GM21717 (cell line): ENCODE measurements at regions not wholly inside any gene's neighbourhood (a gene's known extent, or its start where the extent isn't known, plus 50 kb on each side); places are given as distances from the start of the nearest gene placed in this dataset.

Source experiments
- ATAC-seq: cut with Tn5 transposase; IDR thresholded peaks from one replicate; pipeline ENCODE4 v1.9.1; 2021; ENCODE audit warnings: mild to moderate bottlenecking, moderate library complexity; ENCODE audit not compliant: unreplicated experiment

DNA sequence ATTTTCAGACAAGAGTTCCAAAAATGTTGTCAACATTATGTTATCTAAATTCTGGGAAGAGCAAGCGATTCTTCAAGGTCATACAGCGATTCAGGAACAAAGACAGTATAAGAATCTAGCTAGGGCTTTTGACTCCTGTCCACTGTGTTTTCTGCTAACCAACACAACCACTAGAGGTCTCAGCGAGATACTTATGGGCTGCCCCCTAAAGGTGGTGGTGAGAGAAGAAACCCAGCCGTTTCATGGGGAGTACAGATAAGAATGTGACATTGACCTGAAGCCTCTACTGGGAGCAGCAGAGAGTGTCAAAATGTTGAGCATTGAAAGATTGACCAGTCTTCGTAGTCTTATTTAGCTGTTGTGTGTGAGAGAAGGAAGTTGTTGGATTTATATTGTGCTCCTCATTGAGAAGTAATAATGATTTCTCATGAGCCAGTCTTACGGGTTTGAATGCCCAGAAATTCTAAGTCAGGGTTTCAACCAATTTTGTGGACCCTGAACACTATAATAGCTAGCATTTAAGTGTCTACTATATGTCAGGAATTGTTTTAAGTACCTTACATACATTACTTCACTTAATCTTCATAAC is 168.3 kb downstream of the SPRY1 start:
- peak; percentile 100 for ATAC-seq

DNA sequence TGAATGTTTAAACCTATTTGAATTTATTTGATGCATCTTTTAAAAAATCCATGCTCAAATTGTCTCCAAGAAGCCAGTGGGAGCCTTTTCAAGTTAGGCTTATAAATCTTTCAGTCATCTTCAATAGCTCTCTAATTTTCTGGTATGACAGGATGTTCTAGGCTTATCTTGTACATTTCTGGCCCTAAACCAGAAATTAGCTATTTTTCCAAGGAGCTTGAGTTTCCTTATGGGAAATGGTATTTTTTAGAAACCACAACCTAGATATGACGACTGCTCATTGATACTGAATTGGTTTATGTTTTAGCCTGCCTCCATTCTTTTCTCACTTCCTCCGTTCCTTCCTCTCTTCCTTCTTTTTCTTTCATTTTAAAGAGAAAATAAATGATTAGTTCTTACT is 172.3 kb downstream of the SPRY1 start:
- no peak for ATAC-seq

DNA sequence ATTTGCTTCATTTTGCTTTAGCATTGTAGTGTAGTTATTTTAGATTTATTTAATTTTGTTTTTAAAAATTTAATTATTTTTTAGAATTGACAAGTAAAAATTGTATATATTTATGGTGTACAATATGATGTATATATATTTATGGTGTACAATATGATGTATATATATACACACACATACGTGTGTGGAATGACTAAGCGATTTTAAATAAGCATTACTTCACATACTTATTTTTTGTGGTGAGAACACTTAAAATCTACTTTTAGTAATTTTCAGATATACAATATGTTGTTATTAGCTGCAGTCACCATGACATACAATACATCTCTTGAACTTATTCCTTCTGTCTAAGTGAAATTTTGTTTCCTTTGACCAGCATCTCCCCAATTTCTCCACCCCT is 172.9 kb downstream of the SPRY1 start:
- ATAC-seq = no peak

DNA sequence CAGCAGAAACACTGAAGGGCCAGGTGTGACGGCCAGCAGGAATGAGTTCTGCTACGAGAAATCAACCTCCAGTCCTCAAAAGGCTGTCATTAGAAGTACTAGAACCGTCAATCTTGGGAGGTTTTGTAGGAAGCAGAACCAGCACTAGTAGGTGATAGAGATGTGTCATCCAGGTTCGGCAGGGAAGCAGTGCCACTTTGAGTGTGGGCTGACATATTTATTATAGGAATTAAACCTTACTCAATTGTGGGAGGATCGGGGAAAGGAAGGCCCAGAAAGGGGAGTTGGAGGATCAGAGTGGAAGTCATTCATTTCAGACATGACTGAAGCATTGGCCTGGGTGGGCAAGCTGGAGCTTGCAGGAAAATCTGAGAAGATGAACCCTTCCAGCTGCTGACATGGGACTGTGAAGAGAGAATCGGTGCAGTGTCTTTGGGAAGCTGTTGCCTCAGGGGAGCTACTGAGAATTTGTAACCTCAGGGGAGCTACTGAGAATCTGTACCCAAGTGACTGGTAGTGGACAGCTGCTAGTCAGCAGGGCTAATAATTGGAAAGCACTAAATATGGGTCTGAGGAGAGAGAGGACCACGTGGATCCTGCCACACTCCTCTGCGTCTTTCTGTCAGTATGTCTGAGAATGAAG is 177.4 kb downstream of the SPRY1 start:
- ATAC-seq = no peak

DNA sequence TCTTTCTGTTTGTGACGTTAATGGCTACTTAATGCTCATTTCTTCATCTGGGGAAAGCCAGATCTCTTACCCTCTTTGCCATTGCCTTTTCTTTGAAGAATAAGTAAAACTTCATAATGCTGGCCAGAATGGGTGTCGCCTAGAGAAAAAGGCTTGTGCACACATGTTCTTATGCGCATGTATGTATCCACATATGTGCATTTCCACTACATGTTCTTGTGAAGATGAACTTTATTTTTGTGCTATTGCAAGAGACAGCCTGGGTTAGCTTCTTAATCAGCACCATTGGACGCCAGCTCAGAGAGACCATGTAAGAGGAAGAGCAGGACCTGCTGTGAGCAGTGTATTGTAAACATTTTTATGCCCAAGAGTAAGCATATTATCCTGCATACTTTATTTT is 178.7 kb downstream of the SPRY1 start:
- ATAC-seq = no peak

DNA sequence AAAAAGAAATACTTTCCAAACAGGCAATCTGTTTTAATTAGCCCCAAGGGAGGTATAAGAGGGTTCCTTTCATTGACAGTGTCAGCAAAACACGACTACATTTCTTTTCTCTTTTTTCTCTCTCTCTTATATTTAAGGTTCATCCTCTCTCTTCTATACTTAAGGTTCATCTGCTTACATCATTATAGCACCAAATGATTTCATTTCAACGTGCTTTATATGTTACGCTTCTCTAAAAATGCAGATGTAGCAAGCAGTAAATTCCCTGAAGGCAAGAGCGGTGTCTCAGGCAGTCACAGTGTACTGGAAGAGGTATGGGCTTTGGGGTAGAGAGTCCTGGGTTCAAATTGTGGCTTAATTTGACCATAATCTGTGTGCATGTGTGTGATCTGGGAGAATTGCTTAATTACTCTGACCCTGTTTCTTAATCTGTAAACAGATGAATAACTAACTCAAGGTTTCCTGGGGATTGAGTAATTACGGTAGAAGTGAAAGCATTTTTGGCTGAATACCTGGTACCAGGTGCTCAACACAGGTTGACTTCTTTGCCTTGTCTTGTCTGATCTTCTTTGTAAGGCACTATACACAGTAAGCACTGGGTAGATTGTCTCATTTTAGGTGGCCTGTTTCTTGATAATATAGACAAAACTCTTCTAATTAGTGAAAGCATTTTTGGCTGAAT is 180.8 kb downstream of the SPRY1 start:
- no peak for ATAC-seq

DNA sequence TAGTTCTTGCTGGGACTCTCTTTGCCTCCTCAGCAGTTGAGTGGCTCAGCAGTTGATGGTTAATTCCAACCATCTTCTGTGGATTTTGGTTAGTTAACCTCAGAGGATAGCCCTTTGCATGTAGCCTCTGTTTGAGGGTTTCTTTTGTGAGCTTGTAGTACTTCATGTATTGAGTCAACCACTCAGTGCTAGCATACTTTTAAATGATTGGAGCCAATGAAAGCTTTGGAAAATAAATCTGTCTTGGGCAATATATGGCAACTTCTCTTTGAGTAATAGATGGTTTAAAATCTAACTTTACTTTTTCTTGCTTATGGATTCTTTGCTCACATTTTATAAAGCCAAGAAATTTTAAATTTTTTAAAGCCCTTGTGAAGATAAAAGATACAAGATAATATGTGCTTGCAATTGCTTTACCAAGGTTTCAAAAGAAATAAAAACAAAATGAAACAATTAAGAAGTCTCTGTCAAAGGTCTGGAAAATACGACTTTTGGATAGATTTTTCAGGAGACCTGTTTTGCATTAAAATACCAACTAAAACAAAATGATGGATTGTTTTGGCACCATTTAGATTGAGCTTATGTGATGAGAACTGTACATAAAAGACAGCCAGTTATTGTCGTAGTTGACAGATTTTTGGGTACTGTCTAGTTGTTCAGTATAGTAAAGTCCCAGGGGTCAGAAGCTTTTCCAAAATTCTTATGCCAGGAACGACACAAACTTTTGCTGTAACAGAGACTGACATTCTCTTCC is 181.9 kb downstream of the SPRY1 start:
- ATAC-seq = no peak

DNA sequence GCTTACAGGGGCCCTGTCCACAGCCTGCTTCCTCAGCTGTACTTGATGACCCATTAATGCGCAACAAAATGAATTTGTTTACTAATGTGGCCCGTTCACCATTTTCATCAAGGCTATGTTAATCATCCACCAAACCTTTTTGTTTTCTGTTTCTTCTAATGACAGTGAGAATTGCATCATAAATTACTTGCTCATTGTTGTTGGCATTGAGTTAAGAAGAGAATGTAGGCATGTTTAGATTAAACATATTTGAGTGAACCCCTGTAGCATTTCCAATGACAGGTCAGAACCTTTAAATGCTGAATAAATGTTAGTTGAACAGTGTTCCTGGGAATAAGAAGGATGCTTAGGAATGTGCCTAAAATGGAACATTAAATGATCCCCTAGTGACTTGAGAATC is 183.4 kb downstream of the SPRY1 start:
- ATAC-seq = no peak

DNA sequence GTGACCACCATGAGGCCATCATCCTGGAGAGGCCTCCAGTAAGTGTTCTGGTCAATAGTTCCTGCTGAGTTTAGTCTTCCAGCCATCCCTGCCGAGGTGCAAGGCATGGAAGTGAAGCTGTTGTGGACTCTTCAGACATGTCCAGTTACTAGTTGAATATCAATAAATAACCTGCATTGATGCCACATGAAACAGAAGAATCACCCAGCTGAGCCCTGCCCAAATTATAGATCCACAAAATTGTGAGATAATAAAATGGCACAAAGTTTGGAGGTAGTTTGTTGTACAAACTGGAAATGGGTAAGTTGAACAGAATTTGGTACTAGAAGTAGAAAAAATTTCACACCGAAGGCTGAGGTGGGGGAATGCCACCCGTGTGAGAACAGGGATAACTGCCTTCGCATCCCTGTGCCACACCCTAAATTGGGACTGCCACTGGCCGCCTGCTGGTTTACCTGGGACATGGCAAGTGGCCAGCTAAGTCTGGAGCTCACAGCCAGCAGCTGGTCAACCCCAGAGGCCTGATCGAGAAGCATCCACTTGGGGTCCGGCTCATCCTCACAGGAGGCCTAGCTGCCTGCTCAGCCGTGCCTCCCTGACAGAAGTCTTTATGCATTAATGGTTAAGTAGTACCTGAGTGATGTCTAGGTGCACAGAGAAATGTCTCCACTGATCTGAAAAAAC is 184.5 kb downstream of the SPRY1 start:
- no peak for ATAC-seq

DNA sequence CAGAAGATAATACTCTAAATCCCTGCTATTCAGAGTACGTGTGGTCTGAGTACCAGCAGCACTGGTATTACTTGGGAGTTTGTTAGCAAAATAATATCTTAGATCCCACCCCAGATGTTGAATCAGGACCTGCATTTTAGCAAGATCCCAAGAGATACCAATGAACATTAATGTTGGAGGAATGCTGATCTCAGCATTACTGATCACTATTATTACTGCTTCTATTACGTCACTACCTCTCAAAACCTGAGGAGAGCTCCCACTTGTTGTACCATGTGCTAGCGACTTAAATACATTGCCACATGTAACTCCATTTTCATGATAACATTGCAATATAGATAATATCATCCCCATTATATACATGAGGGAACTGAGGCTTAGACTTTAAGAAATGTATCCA is 185.2 kb downstream of the SPRY1 start:
- no peak for ATAC-seq

DNA sequence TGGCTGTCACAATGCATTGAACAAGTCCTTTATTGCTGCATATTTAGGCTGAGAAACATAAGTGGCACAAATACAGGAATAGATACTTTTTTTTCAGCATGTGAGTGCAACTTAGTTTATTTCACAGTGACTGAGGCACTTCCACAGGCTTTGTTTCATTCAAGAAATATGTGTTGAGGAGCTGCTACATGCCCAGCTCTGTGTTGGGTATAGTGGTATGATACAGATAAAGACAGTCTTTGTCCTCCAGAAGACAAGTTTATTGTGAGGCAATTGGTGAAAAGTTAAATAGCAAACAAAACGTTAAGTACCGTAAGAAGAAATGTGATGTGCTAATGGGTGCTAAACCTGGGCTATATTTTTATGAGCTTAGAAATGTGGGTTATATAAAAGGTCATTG is 186.4 kb downstream of the SPRY1 start:
- ATAC-seq = no peak

DNA sequence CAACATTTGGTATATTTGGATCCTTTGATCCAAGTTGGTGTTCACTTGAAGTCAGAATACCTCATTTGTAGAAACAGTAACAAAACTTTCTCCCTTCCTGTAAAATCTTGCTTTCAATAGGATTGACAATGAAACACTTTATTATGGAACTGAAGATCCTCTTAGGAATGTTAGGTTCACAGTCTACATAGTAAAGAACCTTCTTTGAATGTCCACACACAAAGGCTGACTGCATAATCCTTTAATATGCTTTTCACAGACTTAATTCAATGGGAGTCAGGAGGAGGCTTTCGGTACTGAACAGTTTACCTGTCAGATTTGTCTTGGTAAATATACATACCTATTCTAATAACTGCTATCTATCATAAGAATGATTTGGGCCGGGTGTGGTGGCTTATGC is 188.5 kb downstream of the SPRY1 start:
- ATAC-seq = no peak

DNA sequence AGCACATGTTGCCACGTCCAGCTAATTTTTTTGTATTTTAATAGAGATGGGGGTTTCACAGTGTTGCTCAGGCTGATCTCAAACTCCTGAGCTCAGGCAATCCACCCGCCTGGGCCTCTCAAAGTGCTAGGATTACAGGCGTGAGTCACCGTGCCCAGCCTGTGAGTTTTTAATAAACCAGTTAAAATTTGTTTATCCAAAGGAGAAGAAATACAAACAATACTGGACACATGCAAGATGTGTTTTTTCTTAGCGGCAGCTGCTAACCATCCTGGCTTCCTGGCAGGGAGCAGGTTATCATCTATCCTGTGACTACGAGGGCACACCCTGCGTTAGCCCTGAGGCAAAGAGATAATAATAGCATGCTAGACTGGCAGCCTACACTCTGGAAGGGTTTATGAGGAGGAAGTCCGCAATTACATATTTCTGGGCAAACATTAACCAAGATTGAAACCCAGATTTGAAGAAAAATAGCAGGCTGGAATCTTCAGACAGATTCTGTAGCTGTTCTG is 191.4 kb downstream of the SPRY1 start:
- ATAC-seq = no peak

DNA sequence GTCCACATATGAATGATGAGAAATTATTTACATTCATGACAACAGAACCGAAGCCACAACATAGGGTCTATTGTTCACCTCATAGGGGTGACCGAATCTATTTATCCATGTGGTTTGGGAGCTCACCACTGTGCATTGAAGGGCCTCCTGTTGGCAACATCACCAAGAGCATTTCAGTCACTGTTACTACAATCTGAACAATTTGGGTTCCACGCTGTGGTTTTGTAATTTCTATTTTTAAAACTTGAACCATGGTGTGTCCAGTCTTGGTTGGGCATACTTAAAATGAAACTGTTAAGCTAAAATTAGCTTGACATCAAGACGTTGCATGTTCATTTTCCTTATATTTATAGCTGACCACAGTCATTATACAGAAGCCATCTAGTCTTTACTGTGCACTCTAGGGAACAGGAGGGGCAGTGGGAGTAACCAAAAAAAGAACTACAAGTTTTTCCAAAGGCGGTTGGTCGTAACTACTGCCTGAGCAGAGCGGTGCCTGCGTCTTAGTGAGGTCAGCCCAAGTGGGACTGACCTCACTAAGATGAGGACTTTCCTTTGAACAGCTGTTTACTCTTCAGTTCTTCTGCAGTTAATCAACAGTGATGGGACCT is 192.1 kb downstream of the SPRY1 start:
- ATAC-seq = peak; percentile 71

DNA sequence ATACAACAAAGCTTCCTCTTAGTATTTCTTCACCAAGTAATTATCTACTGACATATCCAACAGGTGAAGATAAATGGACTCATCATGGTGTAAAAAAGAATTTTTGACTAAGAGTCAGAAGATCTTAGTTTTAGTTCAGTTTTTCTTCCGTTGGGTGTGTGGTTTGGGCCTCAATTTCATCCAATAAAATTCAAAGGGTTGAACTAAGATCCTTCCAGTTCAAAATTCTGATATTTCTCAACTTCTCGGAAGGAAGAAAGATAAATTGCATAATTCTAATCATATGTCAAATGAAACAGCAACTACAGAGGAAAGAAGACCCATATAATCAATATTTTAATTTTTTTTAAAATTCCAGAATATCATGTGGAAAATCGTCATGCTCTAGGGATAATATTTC is 192.7 kb downstream of the SPRY1 start:
- no peak for ATAC-seq

DNA sequence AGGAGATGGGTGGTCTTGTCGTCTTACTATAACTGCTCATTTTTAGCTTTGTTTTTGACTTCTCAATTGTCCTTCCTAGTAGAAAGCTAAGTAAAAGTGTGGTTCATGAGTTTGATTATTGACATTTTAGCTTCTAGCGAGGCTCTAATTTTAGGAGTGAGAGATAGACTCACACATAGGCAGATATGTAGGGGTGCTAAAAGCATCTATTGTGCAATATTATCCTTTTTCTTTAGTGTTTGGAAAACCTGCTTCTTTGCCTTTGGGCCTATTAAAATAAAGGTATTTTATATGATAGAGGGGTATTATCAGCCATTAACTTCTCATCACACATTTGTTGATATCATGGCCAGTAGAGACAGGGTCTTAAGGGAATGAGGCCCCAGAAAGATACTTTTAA is 195.3 kb downstream of the SPRY1 start:
- ATAC-seq = no peak

DNA sequence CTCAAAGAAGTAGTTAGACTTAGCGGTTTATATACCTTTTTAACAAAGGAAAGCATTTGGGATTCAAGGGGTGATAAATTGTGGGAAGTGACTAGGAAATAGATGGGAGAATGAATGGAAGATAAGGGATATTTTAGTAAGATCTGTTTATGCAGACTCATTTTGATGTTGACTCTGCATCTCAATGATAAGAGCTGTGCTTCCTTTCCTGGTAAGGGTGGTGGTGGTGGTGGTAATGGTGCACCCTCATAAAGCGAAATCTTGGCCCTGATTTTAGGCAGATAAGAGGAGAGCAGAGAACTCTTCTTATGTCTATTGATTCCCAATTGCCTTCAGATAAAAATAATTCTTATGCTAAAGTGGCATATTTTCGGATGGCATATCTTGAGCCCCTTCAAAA is 197.1 kb downstream of the SPRY1 start:
- ATAC-seq = no peak

DNA sequence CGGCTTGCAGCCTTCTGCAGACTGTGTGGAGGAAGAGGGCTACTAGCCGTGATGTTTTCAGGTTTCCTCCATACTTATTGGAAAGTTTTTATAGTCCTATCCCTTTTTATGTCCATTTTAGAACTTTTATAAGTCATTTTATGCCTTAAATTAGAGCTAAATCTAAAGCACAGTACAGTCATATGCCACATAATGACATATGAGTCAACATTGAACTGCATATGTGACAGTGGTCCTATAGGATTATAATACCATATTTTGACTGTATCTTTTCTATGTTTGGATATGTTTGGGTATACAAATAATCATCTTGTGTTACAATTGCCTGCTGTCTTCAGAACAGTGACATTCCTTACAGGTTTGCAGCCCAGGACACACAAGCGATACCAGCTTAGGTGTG is 200.2 kb downstream of the SPRY1 start:
- no peak for ATAC-seq

DNA sequence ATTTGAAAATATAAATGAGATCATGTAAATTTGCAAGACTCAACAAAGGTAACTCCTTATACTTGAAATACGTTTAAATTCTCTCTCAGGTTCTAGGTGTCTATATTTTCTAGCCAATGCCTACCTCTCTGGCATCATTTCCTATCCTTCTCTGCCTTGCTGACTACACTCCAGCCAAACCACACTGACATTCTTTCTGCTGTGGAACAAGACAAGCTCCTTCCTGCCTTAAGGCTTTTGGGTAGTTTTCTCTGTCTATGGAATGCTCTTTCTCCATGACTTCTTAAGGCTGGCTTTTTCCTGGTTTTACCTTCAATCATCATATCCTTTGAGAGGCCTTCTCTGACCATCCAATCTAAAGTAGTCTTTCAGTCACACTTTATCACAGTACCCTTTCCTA is 201.0 kb downstream of the SPRY1 start:
- ATAC-seq = no peak

DNA sequence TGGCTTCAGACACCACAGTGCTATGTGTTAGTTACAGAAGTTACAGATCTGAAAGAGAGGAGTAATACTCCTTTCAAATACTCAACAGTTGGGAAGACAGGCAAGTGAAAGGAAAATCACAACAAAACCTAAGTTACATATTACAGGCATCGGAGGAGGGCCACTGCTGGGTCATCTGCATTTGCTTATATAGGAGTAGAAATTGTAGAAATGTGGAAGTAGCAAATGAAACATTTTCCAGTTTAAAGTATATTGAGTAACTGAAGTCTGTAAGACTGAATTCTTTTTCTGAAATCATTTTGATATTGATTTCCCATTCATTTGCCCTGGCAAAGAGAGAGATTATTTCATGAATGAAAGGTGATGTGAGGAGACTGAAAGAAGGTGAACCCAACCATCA is 201.7 kb downstream of the SPRY1 start:
- ATAC-seq = no peak
